ENCODE measurements at regions not wholly inside any gene's neighbourhood (a gene's known extent, or its start where the extent isn't known, plus 50 kb on each side); places are given as distances from the start of the nearest gene placed in this dataset.

DNA sequence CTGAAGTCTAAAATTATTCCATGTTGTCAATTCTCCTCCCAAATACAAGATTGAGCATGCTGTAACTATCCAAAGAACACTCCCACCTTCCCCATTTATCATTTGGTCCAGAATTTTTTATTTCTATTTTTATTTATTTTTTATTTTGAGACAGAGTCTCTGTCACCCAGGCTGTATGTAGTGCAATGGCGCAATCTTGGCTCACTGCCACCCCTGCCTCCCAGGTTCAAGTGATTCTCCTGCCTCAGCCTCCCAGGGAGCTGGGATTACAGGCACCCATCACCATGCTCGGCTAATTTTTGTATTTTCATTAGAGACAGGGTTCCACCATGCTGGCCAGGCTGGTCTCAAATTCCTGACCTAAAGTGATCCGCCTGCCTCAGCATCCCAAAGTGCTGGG is 306.8 kb downstream of the KLF12 start:
- no CpG with 5 or more reads among the region's 3 CpGs for WGBS, 2 experiments (ENCODE audit: extremely low coverage in 2 of 2, insufficient read length in 1 of 2)
- Histone ChIP-seq H3K18ac (ENCODE audit: low read depth, low read length) (no peak overlapping the region), H4K8ac (ENCODE audit: low read depth in 2 of 2, low read length in 2 of 2) (no peak overlapping the region), H3K9ac (ENCODE audit: low read depth, low read length) (no peak overlapping the region), H4K20me1 (ENCODE audit: insufficient read depth, low read length) (no peaks in the 10 kb centered on the region), H2BK15ac (ENCODE audit: low read depth, low read length) (no peak overlapping the region), H3K27ac (ENCODE audit: insufficient read depth, low read length) (no peak overlapping the region), H3K4ac (ENCODE audit: low read depth, low read length) (no peak overlapping the region), H2AK9ac (replicated peaks; ENCODE audit: low read depth, low read length, poor library complexity) (no peak overlapping the region), H3K79me1 (ENCODE audit: low read depth in 1 of 2, low read length in 2 of 2) (peaks cover 8 to 20% of the 10 kb centered on the region in 2 experiments), H3K9me1 (ENCODE audit: insufficient read depth, low read length) (no peaks in the 10 kb centered on the region; the same call in 1 of the 2 replicates), H3K14ac (replicated peaks; ENCODE audit: low read depth, low read length) (no peak overlapping the region), H2BK120ac (ENCODE audit: low read depth, low read length) (no peak overlapping the region), H3K23ac (ENCODE audit: low read depth, low read length) (no peak overlapping the region), H2AK5ac (ENCODE audit: low read depth, low read length) (no peak overlapping the region), H3K9me3 (ENCODE audit: control insufficient read depth, insufficient read depth, low read length) (no peaks in the 10 kb centered on the region), H3K4me1 (ENCODE audit: control insufficient read depth, insufficient read depth, low read length) (peaks cover 3% of the 10 kb centered on the region), H3K4me2 (ENCODE audit: low read depth, low read length) (no peak overlapping the region), H2AFZ (replicated peaks; ENCODE audit: low read length, poor library complexity) (no peak overlapping the region), H3K36me3 (ENCODE audit: control insufficient read depth, insufficient read depth, low read length) (peaks cover 1% of the 10 kb centered on the region; the same call in 1 of the 2 replicates), H3K4me3 (ENCODE audit: insufficient read depth, low read depth, low read length) (no peak overlapping the region), H2BK20ac (ENCODE audit: low read depth, low read length) (no peak overlapping the region), H2BK5ac (ENCODE audit: low read depth, low read length, poor library complexity, severe bottlenecking) (no peak overlapping the region), H4K91ac (ENCODE audit: insufficient read depth, low read depth, low read length) (no peak overlapping the region), H4K5ac (ENCODE audit: low read depth, low read length) (no peak overlapping the region), H3K27me3 (ENCODE audit: control insufficient read depth, insufficient read depth, low read length) (no peaks in the 10 kb centered on the region), H3K56ac (ENCODE audit: extremely low read depth, insufficient read depth, low read length) (no peak overlapping the region)
- no TSS peak for BruUV-seq (replicated peaks)
- dilution Hi-C loops (cut with HindIII; ENCODE audit: low sequenced_read_pairs, unreplicated experiment) = no loop called here
- in situ Hi-C loops (cut with MboI; ENCODE audit: low sequenced_read_pairs) = loop anchor here (25.0 kb wide), 1 partner anchor 460 kb away; no protein-coding TSS in a partner anchor
- CTCF ChIA-PET = no interaction called here
- POLR2A ChIA-PET (ENCODE audit: unreplicated experiment) = no interaction called here
- ATAC-seq (ENCODE audit: low read depth) = no peak
- TF ChIP-seq MAFK (IDR thresholded peaks at IDR 0.05; ENCODE audit: low read depth, low read length) (no peak), FOS (IDR thresholded peaks at IDR 0.05; ENCODE audit: low read depth, low read length) (no peak), RAD21 (IDR thresholded peaks at IDR 0.05; ENCODE audit: low read length) (no peak), CEBPB (IDR thresholded peaks at IDR 0.05; ENCODE audit: low read depth, low read length) (no peak)
- intact Hi-C loops (cut with micrococcal nuclease) = no loop called here
- no peak for DNase-seq
